HEK293 (cell line): ENCODE measurements at regions not wholly inside any gene's neighbourhood (a gene's known extent, or its start where the extent isn't known, plus 50 kb on each side); places are given as distances from the start of the nearest gene placed in this dataset.

ENCODE experiments used
- CTCF ChIA-PET: fragments of 350-600 bp; formaldehyde crosslinking; extraction: SDS; loops from one replicate; lab custom pipeline; 2021; ENCODE audit warnings: antibody characterized with exemption; lab: Yijun Ruan, JAX
- POLR2A ChIA-PET: fragments of 300-600 bp; formaldehyde crosslinking; extraction: SDS; loops from one replicate; lab custom pipeline; 2020; ENCODE audit warnings: antibody characterized with exemption, inconsistent platforms; lab: Yijun Ruan, JAX
- H3K27ac ChIP-seq: fragments of 200-500 bp; sonication (Bioruptor generic); 2 replicates; pipeline ENCODE4 v1.5.1; 2014; ENCODE audit warnings: low read depth, low read length, control low read depth, inconsistent platforms; ENCODE audit errors: extremely low read depth
- H3K36me3 ChIP-seq, 2 experiments: fragments of 200-500 bp in 1 of 2; sonication (Bioruptor generic) in 1 of 2; 1 replicate in 1 of 2; 2 replicates in 1 of 2; pipeline ENCODE4 v1.5.1; 2014 to 2017; ENCODE audit warnings: inconsistent platforms in 2 of 2, low read length in 2 of 2; ENCODE audit not compliant: control insufficient read depth in 2 of 2, insufficient read depth in 1 of 2
- H3K4me1 ChIP-seq: fragments of 200-500 bp; sonication (Bioruptor generic); 2 replicates; pipeline ENCODE4 v1.5.1; 2014; ENCODE audit warnings: mild to moderate bottlenecking, low read length, inconsistent platforms; ENCODE audit not compliant: control insufficient read depth, insufficient read depth
- H3K4me3 ChIP-seq: 2 replicates; pipeline ENCODE4 v1.5.1; 2011; ENCODE audit warnings: low read depth, mild to moderate bottlenecking, control low read depth, low read length, moderate library complexity
- H3K9me3 ChIP-seq: fragments of 200-500 bp; sonication (Bioruptor generic); 2 replicates; pipeline ENCODE4 v1.5.1; 2014; ENCODE audit warnings: low read depth, low read length, inconsistent platforms; ENCODE audit not compliant: control insufficient read depth, insufficient read depth
- HOXA7 ChIP-seq: sonication (generic); formaldehyde crosslinking; IDR thresholded peaks from 2 replicates; pipeline ENCODE4 v1.8.1; 2022; ENCODE audit warnings: missing genetic modification reagents, borderline replicate concordance
- KLF7 ChIP-seq: fragments of 450-650 bp; formaldehyde crosslinking; IDR thresholded peaks from 2 replicates; pipeline ENCODE4 v1.5.1; 2016; ENCODE audit warnings: missing biosample characterization, missing genetic modification characterization, borderline replicate concordance
- YY1 ChIP-seq: fragments of 450-650 bp; formaldehyde crosslinking; IDR thresholded peaks from 2 replicates; pipeline ENCODE4 v1.5.1; 2018; ENCODE audit warnings: missing biosample characterization, missing genetic modification characterization
- YY2 ChIP-seq: fragments of 450-650 bp; formaldehyde crosslinking; IDR thresholded peaks from 2 replicates; pipeline ENCODE4 v1.5.1; 2016; ENCODE audit warnings: missing biosample characterization, missing genetic modification characterization
- ZNF138 ChIP-seq: fragments of 450-650 bp; formaldehyde crosslinking; IDR thresholded peaks from 2 replicates; pipeline ENCODE4 v1.5.1; 2016; ENCODE audit warnings: missing biosample characterization, missing genetic modification characterization, borderline replicate concordance
- ZNF16 ChIP-seq: fragments of 450-650 bp; formaldehyde crosslinking; IDR thresholded peaks from 2 replicates; pipeline ENCODE4 v1.5.1; 2016; ENCODE audit warnings: low read depth, missing biosample characterization, missing genetic modification characterization
- ZNF274 ChIP-seq, 2 experiments: fragments of 200-500 bp in 1 of 2; fragments of 450-650 bp in 1 of 2; sonication (Bioruptor generic) in 1 of 2; formaldehyde crosslinking in 1 of 2; IDR thresholded peaks; 2 replicates each; pipeline versions ENCODE4 v1.5.1 to v1.6.1; 2014 to 2016; ENCODE audit warnings: borderline replicate concordance in 1 of 2, inconsistent platforms in 1 of 2, low read length in 1 of 2, missing biosample characterization in 1 of 2, missing genetic modification characterization in 1 of 2
- ZNF341 ChIP-seq: fragments of 450-650 bp; formaldehyde crosslinking; IDR thresholded peaks from 2 replicates; pipeline ENCODE4; 2016; ENCODE audit warnings: low read depth, missing biosample characterization, missing genetic modification characterization
- ZNF416 ChIP-seq: fragments of 450-650 bp; formaldehyde crosslinking; IDR thresholded peaks from 2 replicates; pipeline ENCODE4 v1.5.1; 2016; ENCODE audit warnings: missing biosample characterization, missing genetic modification characterization
- ZNF514 ChIP-seq: fragments of 450-650 bp; formaldehyde crosslinking; IDR thresholded peaks from 2 replicates; pipeline ENCODE4 v1.5.1; 2016; ENCODE audit warnings: missing biosample characterization, missing genetic modification characterization
- ZNF521 ChIP-seq: fragments of 450-650 bp; formaldehyde crosslinking; IDR thresholded peaks from 2 replicates; pipeline ENCODE4 v1.5.1; 2017; ENCODE audit warnings: missing biosample characterization, mild to moderate bottlenecking, missing genetic modification characterization
- ZNF555 ChIP-seq: fragments of 450-650 bp; formaldehyde crosslinking; conservative IDR thresholded peaks from 2 replicates; pipeline ENCODE4 v1.5.1; 2017; ENCODE audit warnings: missing biosample characterization, mild to moderate bottlenecking, missing genetic modification characterization, inconsistent platforms
- ZNF621 ChIP-seq: fragments of 450-650 bp; formaldehyde crosslinking; IDR thresholded peaks from 2 replicates; pipeline ENCODE4 v1.5.1; 2017; ENCODE audit warnings: missing biosample characterization, missing genetic modification characterization
- ZNF623 ChIP-seq: fragments of 450-650 bp; formaldehyde crosslinking; IDR thresholded peaks from 2 replicates; pipeline ENCODE4 v1.5.1; 2016; ENCODE audit warnings: missing biosample characterization, missing genetic modification characterization
- ZNF645 ChIP-seq: fragments of 450-650 bp; formaldehyde crosslinking; IDR thresholded peaks from 2 replicates; pipeline ENCODE4; 2016; ENCODE audit warnings: missing biosample characterization, missing genetic modification characterization
- ZNF701 ChIP-seq: fragments of 450-650 bp; formaldehyde crosslinking; IDR thresholded peaks from 2 replicates; pipeline ENCODE4 v1.5.1; 2016; ENCODE audit warnings: missing biosample characterization, missing genetic modification characterization
- ZNF791 ChIP-seq: fragments of 450-650 bp; formaldehyde crosslinking; IDR thresholded peaks from 2 replicates; pipeline ENCODE4 v1.5.1; 2016; ENCODE audit warnings: missing biosample characterization, missing genetic modification characterization
- ZNF830 ChIP-seq: fragments of 450-650 bp; IDR thresholded peaks from 2 replicates; pipeline ENCODE4 v1.5.0; 2018; ENCODE audit warnings: missing biosample characterization, missing genetic modification characterization, low read depth, mild to moderate bottlenecking, moderate library complexity
- ZSCAN16 ChIP-seq: fragments of 450-650 bp; formaldehyde crosslinking; IDR thresholded peaks from 2 replicates; pipeline ENCODE4 v1.5.1; 2016; ENCODE audit warnings: missing biosample characterization, missing genetic modification characterization
- TF ChIP-seq, protein P1 (sequence below): fragments of 450-650 bp; formaldehyde crosslinking; IDR thresholded peaks from 2 replicates; pipeline ENCODE4 v1.5.1; 2017; ENCODE audit warnings: missing biosample characterization, mild to moderate bottlenecking, missing genetic modification characterization, moderate library complexity
- TF ChIP-seq, protein P2 (sequence below): fragments of 450-650 bp; formaldehyde crosslinking; IDR thresholded peaks from 2 replicates; pipeline ENCODE4 v1.5.1; 2016; ENCODE audit warnings: missing biosample characterization, missing genetic modification characterization
- TF ChIP-seq, protein P3 (sequence below): fragments of 450-650 bp; formaldehyde crosslinking; IDR thresholded peaks from 2 replicates; pipeline ENCODE4 v1.5.1; 2016; ENCODE audit warnings: missing biosample characterization, missing genetic modification characterization

- TF ChIP-seq ZSCAN16 (no peak), ZNF521 (tag by site-specific recombination) (no peak), HOXA7 (CRISPR knock-in tag) (no peak), ZNF830 (tag by site-specific recombination) (no peak)
Observed at GRCh38 chr1:170240409-170240808, 94.7 kb downstream of the NTMT2 start (continued).

- Histone ChIP-seq H3K4me3 (no peak overlapping the region), H3K36me3 (no peaks in the 10 kb centered on the region), H3K4me1 (no peaks in the 10 kb centered on the region), H3K9me3 (no peaks in the 10 kb centered on the region), H3K27ac (no peak overlapping the region)
- CTCF ChIA-PET = no interaction called here
- TF ChIP-seq ZNF16 (tag by site-specific recombination) = no peak
- TF ChIP-seq ZNF514 (tag by site-specific recombination) = no peak
- TF ChIP-seq ZNF555 (tag by site-specific recombination) = no peak
- TF ChIP-seq ZNF621 (tag by site-specific recombination) = no peak
- TF ChIP-seq ZNF645 (tag by site-specific recombination) = no peak
- no peak for TF ChIP-seq ZNF138 (tag by site-specific recombination)
- no peak for TF ChIP-seq ZNF791 (tag by site-specific recombination)
- TF ChIP-seq, protein P1, sequence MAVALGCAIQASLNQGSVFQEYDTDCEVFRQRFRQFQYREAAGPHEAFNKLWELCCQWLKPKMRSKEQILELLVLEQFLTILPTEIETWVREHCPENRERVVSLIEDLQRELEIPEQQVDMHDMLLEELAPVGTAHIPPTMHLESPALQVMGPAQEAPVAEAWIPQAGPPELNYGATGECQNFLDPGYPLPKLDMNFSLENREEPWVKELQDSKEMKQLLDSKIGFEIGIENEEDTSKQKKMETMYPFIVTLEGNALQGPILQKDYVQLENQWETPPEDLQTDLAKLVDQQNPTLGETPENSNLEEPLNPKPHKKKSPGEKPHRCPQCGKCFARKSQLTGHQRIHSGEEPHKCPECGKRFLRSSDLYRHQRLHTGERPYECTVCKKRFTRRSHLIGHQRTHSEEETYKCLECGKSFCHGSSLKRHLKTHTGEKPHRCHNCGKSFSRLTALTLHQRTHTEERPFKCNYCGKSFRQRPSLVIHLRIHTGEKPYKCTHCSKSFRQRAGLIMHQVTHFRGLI (tag by site-specific recombination) = no peak
- TF ChIP-seq, all 188 proteins: peak for 0
- POLR2A ChIA-PET = no interaction called here
Observed at GRCh38 chr1:170241266-170241851, 95.6 kb downstream of the NTMT2 start.

DNA sequence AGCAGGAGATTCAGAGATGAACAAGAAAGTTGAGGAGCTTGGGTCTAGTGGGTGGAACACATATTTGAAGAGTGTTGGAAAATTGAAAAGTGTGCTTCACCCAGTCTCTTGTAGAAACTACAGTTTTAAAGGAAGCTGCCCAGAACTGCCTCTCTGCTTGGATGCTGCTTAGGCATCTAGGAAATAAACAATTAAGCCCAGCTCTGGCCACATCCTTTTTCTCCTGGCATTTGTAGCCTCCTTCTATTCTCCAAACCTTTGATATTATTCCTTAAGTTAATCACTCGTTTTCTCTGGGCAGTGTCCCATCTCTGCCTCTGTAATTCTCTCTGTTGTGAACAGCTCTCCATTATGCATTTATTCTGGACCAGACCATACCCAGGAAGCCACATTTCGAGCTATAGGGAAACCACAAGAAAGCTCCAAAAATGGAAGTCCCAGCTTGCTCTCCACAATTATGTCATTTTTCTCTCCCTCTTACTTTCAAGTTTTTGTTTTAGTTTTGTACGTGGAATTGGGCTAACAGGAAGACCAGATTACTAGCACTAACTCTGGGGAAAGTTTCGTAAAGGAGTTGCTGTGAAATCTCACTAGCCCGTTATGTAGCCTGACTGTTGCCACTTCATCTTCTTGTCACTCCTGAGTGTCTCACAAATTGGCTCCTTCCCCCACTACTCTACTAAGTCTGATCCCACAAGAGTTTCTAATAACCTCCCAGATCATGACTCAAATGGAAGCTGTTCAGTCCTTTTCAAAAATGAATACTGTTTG, 102.2 kb downstream of the NTMT2 start:
- no peak overlapping the region for H3K4me3 ChIP-seq

More for the DNA sequence above, 102.2 kb downstream of the NTMT2 start:
- H3K27ac ChIP-seq = no peak overlapping the region
- TF ChIP-seq, protein P2, sequence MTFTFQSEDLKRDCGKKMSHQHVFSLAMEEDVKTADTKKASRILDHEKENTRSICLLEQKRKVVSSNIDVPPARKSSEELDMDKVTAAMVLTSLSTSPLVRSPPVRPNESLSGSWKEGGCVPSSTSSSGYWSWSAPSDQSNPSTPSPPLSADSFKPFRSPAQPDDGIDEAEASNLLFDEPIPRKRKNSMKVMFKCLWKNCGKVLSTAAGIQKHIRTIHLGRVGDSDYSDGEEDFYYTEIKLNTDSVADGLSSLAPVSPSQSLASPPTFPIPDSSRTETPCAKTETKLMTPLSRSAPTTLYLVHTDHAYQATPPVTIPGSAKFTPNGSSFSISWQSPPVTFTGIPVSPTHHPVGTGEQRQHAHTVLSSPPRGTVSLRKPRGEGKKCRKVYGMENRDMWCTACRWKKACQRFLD (tag by site-specific recombination) = no peak
- TF ChIP-seq ZNF341 (no peak), KLF7 (tag by site-specific recombination) (no peak), ZNF623 (tag by site-specific recombination) (no peak), ZNF274 (IDR thresholded peaks at IDR 0.05; ENCODE audit: low read length) (no peak), ZNF274 (tag by site-specific recombination; IDR thresholded peaks at IDR 0.05; ENCODE audit: borderline replicate concordance) (no peak), ZNF416 (tag by site-specific recombination) (no peak), ZNF701 (tag by site-specific recombination) (no peak), YY1 (no peak), YY2 (tag by site-specific recombination) (no peak)
- TF ChIP-seq, protein P3, sequence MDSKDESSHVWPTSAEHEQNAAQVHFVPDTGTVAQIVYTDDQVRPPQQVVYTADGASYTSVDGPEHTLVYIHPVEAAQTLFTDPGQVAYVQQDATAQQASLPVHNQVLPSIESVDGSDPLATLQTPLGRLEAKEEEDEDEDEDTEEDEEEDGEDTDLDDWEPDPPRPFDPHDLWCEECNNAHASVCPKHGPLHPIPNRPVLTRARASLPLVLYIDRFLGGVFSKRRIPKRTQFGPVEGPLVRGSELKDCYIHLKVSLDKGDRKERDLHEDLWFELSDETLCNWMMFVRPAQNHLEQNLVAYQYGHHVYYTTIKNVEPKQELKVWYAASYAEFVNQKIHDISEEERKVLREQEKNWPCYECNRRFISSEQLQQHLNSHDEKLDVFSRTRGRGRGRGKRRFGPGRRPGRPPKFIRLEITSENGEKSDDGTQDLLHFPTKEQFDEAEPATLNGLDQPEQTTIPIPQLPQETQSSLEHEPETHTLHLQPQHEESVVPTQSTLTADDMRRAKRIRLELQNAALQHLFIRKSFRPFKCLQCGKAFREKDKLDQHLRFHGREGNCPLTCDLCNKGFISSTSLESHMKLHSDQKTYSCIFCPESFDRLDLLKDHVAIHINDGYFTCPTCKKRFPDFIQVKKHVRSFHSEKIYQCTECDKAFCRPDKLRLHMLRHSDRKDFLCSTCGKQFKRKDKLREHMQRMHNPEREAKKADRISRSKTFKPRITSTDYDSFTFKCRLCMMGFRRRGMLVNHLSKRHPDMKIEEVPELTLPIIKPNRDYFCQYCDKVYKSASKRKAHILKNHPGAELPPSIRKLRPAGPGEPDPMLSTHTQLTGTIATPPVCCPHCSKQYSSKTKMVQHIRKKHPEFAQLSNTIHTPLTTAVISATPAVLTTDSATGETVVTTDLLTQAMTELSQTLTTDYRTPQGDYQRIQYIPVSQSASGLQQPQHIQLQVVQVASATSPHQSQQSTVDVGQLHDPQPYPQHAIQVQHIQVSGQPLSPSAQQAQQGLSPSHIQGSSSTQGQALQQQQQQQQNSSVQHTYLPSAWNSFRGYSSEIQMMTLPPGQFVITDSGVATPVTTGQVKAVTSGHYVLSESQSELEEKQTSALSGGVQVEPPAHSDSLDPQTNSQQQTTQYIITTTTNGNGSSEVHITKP = no peak
- CTCF ChIA-PET = no interaction called here
- no peaks in the 10 kb centered on the region for H3K9me3 ChIP-seq
- POLR2A ChIA-PET = no interaction called here
- no peaks in the 10 kb centered on the region for H3K4me1 ChIP-seq
- no peaks in the 10 kb centered on the region for H3K36me3 ChIP-seq
